ENCODE measurements at regions not wholly inside any gene's neighbourhood (a gene's known extent, or its start where the extent isn't known, plus 50 kb on each side); places are given as distances from the start of the nearest gene placed in this dataset.
"Not testable (repeated sequence)": the region's sequence is repeated elsewhere in the genome, so short reads cannot be mapped to it uniquely, and the experiment has no call there.

- Histone ChIP-seq H3K4me3 (no peak overlapping the region), H3K36me3 (no peaks in the 10 kb centered on the region), H3K9me3 (no peaks in the 10 kb centered on the region), H3K27me3 (no peaks in the 10 kb centered on the region), H3K27ac (no peak overlapping the region), H3K4me1 (no peaks in the 10 kb centered on the region)
- intact Hi-C loops (cut with DNase I) = no loop called here
- TF ChIP-seq CTCF (IDR thresholded peaks at IDR 0.05) = no peak
- DNase-seq (ENCODE audit: low spot score in 2 of 2) = no peak
Measured at GRCh38 chr1:88504601-88505000, 179.5 kb upstream of the PKN2 start.

GRCh38 chr1:88509379-88509778 is 174.7 kb upstream of the PKN2 start:
- Histone ChIP-seq H3K27me3 (no peaks in the 10 kb centered on the region), H3K9me3 (no peaks in the 10 kb centered on the region), H3K4me1 (no peaks in the 10 kb centered on the region), H3K27ac (no peak overlapping the region), H3K4me3 (no peak overlapping the region), H3K36me3 (no peaks in the 10 kb centered on the region)
- intact Hi-C loops (cut with DNase I) = no loop called here
- no peak for TF ChIP-seq CTCF (IDR thresholded peaks at IDR 0.05)
- DNase-seq (ENCODE audit: low spot score in 2 of 2) = no peak

GRCh38 chr1:88514544-88515060 is 169.5 kb upstream of the PKN2 start:
- Histone ChIP-seq H3K4me3 (no peak overlapping the region), H3K27ac (no peak overlapping the region), H3K27me3 (no peaks in the 10 kb centered on the region), H3K9me3 (no peaks in the 10 kb centered on the region), H3K4me1 (no peaks in the 10 kb centered on the region), H3K36me3 (no peaks in the 10 kb centered on the region)
- no peak for DNase-seq (ENCODE audit: low spot score in 2 of 2)
- intact Hi-C loops (cut with DNase I) = no loop called here
- no peak for TF ChIP-seq CTCF (IDR thresholded peaks at IDR 0.05)

- H3K4me1 ChIP-seq; H3K9me3 ChIP-seq; intact Hi-C loops (cut with DNase I); H3K36me3 ChIP-seq; H3K27me3 ChIP-seq; DNase-seq (ENCODE audit: low spot score in 2 of 2); H3K4me3 ChIP-seq; H3K27ac ChIP-seq: not testable (repeated sequence)
Measured at GRCh38 chr1:88517499-88517898, 166.6 kb upstream of the PKN2 start.

GRCh38 chr1:88519156-88519555 is 164.9 kb upstream of the PKN2 start:
- intact Hi-C loops (cut with DNase I) = no loop called here
- no peak for DNase-seq (ENCODE audit: low spot score in 2 of 2)
- TF ChIP-seq CTCF (IDR thresholded peaks at IDR 0.05) = no peak
- no peak overlapping the region for H3K4me3 ChIP-seq
- H3K27ac ChIP-seq = no peak overlapping the region
- no peaks in the 10 kb centered on the region for H3K36me3 ChIP-seq
- no peaks in the 10 kb centered on the region for H3K9me3 ChIP-seq
- no peaks in the 10 kb centered on the region for H3K4me1 ChIP-seq
- H3K27me3 ChIP-seq = no peaks in the 10 kb centered on the region

GRCh38 chr1:88523854-88524528 is 160.1 kb upstream of the PKN2 start:
- no peaks in the 10 kb centered on the region for H3K9me3 ChIP-seq
- no peak for TF ChIP-seq CTCF (IDR thresholded peaks at IDR 0.05)
- no peak overlapping the region for H3K27ac ChIP-seq
- no peaks in the 10 kb centered on the region for H3K4me1 ChIP-seq
- H3K27me3 ChIP-seq = no peaks in the 10 kb centered on the region
- intact Hi-C loops (cut with DNase I) = no loop called here
- no peaks in the 10 kb centered on the region for H3K36me3 ChIP-seq
- DNase-seq (ENCODE audit: low spot score in 2 of 2) = no peak
- no peak overlapping the region for H3K4me3 ChIP-seq

Measured in ascending aorta (tissue), 2 donors.